ENCODE measurements at regions not wholly inside any gene's neighbourhood (a gene's known extent, or its start where the extent isn't known, plus 50 kb on each side); places are given as distances from the start of the nearest gene placed in this dataset.

DNA sequence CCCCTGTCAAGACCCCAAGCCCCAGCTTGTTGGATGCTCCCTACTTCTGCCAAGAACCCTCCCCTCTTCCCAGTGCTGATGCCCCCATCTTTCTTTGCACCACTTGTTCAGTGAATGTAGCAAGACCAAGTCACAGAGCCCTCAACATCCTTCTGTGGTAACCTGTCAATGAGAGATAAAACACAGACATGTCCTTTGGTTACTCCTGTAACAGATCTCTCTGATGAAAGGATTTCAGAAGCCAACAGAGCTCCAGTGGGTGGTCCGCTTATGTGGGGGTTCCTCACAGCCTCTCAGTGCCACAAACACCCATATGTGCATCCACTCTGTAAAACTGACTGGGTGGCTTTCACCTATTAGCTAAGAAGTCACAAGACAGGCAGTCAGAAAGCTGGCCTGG lies 93.2 kb upstream of the CST7 start:
- TF ChIP-seq ZFX (IDR thresholded peaks at IDR 0.05): no peak
- TF ChIP-seq, protein P1, sequence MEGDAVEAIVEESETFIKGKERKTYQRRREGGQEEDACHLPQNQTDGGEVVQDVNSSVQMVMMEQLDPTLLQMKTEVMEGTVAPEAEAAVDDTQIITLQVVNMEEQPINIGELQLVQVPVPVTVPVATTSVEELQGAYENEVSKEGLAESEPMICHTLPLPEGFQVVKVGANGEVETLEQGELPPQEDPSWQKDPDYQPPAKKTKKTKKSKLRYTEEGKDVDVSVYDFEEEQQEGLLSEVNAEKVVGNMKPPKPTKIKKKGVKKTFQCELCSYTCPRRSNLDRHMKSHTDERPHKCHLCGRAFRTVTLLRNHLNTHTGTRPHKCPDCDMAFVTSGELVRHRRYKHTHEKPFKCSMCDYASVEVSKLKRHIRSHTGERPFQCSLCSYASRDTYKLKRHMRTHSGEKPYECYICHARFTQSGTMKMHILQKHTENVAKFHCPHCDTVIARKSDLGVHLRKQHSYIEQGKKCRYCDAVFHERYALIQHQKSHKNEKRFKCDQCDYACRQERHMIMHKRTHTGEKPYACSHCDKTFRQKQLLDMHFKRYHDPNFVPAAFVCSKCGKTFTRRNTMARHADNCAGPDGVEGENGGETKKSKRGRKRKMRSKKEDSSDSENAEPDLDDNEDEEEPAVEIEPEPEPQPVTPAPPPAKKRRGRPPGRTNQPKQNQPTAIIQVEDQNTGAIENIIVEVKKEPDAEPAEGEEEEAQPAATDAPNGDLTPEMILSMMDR (conservative IDR thresholded peaks at IDR 0.05): no peak

Data from C4-2B (cell line).